ENCODE measurements at regions not wholly inside any gene's neighbourhood (a gene's known extent, or its start where the extent isn't known, plus 50 kb on each side); places are given as distances from the start of the nearest gene placed in this dataset.

DNA sequence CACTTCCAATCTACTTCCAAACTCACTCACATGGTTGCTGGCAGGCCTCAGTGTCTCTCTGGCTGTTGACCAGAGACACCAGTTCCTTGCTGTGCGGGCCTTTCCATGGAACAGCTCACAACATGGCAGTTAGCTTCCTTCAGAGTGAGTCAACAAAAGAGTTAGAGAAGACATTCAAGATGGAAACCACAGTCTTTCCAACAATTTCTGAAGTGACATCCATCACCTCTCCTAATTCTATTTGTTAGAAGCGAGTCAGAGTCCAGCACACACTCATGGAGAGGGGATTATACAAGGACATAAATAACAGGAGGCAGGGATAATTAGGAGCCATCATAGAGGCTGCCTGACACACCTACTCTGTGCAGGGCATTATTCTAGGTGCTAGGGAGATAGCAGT lies 62.5 kb upstream of the TMEM164 start:
- TF ChIP-seq, protein P1, sequence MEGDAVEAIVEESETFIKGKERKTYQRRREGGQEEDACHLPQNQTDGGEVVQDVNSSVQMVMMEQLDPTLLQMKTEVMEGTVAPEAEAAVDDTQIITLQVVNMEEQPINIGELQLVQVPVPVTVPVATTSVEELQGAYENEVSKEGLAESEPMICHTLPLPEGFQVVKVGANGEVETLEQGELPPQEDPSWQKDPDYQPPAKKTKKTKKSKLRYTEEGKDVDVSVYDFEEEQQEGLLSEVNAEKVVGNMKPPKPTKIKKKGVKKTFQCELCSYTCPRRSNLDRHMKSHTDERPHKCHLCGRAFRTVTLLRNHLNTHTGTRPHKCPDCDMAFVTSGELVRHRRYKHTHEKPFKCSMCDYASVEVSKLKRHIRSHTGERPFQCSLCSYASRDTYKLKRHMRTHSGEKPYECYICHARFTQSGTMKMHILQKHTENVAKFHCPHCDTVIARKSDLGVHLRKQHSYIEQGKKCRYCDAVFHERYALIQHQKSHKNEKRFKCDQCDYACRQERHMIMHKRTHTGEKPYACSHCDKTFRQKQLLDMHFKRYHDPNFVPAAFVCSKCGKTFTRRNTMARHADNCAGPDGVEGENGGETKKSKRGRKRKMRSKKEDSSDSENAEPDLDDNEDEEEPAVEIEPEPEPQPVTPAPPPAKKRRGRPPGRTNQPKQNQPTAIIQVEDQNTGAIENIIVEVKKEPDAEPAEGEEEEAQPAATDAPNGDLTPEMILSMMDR (IDR thresholded peaks at IDR 0.05), result no peak
- TF ChIP-seq POLR2A (IDR thresholded peaks at IDR 0.05), result no peak
